ENCODE measurements at regions not wholly inside any gene's neighbourhood (a gene's known extent, or its start where the extent isn't known, plus 50 kb on each side); places are given as distances from the start of the nearest gene placed in this dataset.
"Not testable (repeated sequence)": the region's sequence is repeated elsewhere in the genome, so short reads cannot be mapped to it uniquely, and the experiment has no call there.

- H3K79me2 ChIP-seq (ENCODE audit: insufficient read depth, low read depth) = no peaks in the 10 kb centered on the region
- no peaks in the 10 kb centered on the region for H3K27me3 ChIP-seq (ENCODE audit: insufficient read depth, low read depth)
- no peaks in the 10 kb centered on the region for H4K20me1 ChIP-seq (ENCODE audit: insufficient read depth)
- no peak for TF ChIP-seq CTCF (conservative IDR thresholded peaks at IDR 0.05; ENCODE audit: low read depth, low read length)
- no peak overlapping the region for H3K4me2 ChIP-seq
- no peak overlapping the region for H3K27ac ChIP-seq
- H2AFZ ChIP-seq (ENCODE audit: low read depth) = no peak overlapping the region
- no peaks in the 10 kb centered on the region for H3K4me1 ChIP-seq (ENCODE audit: low read depth, poor library complexity, severe bottlenecking)
- H3K36me3 ChIP-seq (ENCODE audit: insufficient read depth) = no peaks in the 10 kb centered on the region
- H3K9ac ChIP-seq = no peak overlapping the region
- H3K4me3 ChIP-seq (IDR thresholded peaks at IDR 0.05; ENCODE audit: insufficient read depth, low read depth, low read length) = no peak overlapping the region
These were observed 152.0 kb upstream of the NRBF2 start for GRCh38 chr10:62981096-62981495.

- no peak overlapping the region for H3K27ac ChIP-seq
- H3K4me2 ChIP-seq = no peak overlapping the region
- H4K20me1 ChIP-seq (ENCODE audit: insufficient read depth) = no peaks in the 10 kb centered on the region
- H3K9ac ChIP-seq = no peak overlapping the region
- no peak for TF ChIP-seq CTCF (conservative IDR thresholded peaks at IDR 0.05; ENCODE audit: low read depth, low read length)
- H3K79me2 ChIP-seq (ENCODE audit: insufficient read depth, low read depth) = no peaks in the 10 kb centered on the region
- no peaks in the 10 kb centered on the region for H3K36me3 ChIP-seq (ENCODE audit: insufficient read depth)
- no peak overlapping the region for H2AFZ ChIP-seq (ENCODE audit: low read depth)
- H3K4me1 ChIP-seq (ENCODE audit: low read depth, poor library complexity, severe bottlenecking) = no peaks in the 10 kb centered on the region
- no peaks in the 10 kb centered on the region for H3K27me3 ChIP-seq (ENCODE audit: insufficient read depth, low read depth)
- H3K4me3 ChIP-seq (IDR thresholded peaks at IDR 0.05; ENCODE audit: insufficient read depth, low read depth, low read length) = no peak overlapping the region
These were observed 152.4 kb upstream of the NRBF2 start for GRCh38 chr10:62980687-62981086.

- Histone ChIP-seq H4K20me1 (ENCODE audit: insufficient read depth) (no peaks in the 10 kb centered on the region), H3K27ac (no peak overlapping the region), H3K4me1 (ENCODE audit: low read depth, poor library complexity, severe bottlenecking) (no peaks in the 10 kb centered on the region), H3K4me2 (no peak overlapping the region), H2AFZ (ENCODE audit: low read depth) (no peak overlapping the region), H3K36me3 (ENCODE audit: insufficient read depth) (no peaks in the 10 kb centered on the region), H3K27me3 (ENCODE audit: insufficient read depth, low read depth) (no peaks in the 10 kb centered on the region), H3K9ac (no peak overlapping the region), H3K4me3 (IDR thresholded peaks at IDR 0.05; ENCODE audit: insufficient read depth, low read depth, low read length) (no peak overlapping the region), H3K79me2 (ENCODE audit: insufficient read depth, low read depth) (no peaks in the 10 kb centered on the region)
- no peak for TF ChIP-seq CTCF (conservative IDR thresholded peaks at IDR 0.05; ENCODE audit: low read depth, low read length)
These were observed 153.2 kb upstream of the NRBF2 start for GRCh38 chr10:62979921-62980320.

- Histone ChIP-seq H3K9ac (no peak overlapping the region), H3K4me3 (IDR thresholded peaks at IDR 0.05; ENCODE audit: insufficient read depth, low read depth, low read length) (no peak overlapping the region), H3K79me2 (ENCODE audit: insufficient read depth, low read depth) (no peaks in the 10 kb centered on the region), H4K20me1 (ENCODE audit: insufficient read depth) (no peaks in the 10 kb centered on the region), H3K4me1 (ENCODE audit: low read depth, poor library complexity, severe bottlenecking) (no peaks in the 10 kb centered on the region), H3K36me3 (ENCODE audit: insufficient read depth) (no peaks in the 10 kb centered on the region), H3K27ac (no peak overlapping the region), H3K27me3 (ENCODE audit: insufficient read depth, low read depth) (no peaks in the 10 kb centered on the region), H2AFZ (ENCODE audit: low read depth) (no peak overlapping the region), H3K4me2 (no peak overlapping the region)
- TF ChIP-seq CTCF (conservative IDR thresholded peaks at IDR 0.05; ENCODE audit: low read depth, low read length) = no peak
These were observed 154.6 kb upstream of the NRBF2 start for GRCh38 chr10:62978482-62978881.

- not testable (repeated sequence) for H3K36me3 ChIP-seq (ENCODE audit: insufficient read depth); H3K27me3 ChIP-seq (ENCODE audit: insufficient read depth, low read depth)
These were observed 158.3 kb upstream of the NRBF2 start for GRCh38 chr10:62974795-62975194.

More at GRCh38 chr10:62974795-62975194, 158.3 kb upstream of the NRBF2 start:
- not testable (repeated sequence) for H3K27ac ChIP-seq; H3K4me1 ChIP-seq (ENCODE audit: low read depth, poor library complexity, severe bottlenecking); H2AFZ ChIP-seq (ENCODE audit: low read depth); H3K79me2 ChIP-seq (ENCODE audit: insufficient read depth, low read depth); H3K4me3 ChIP-seq (IDR thresholded peaks at IDR 0.05; ENCODE audit: insufficient read depth, low read depth, low read length); H3K4me2 ChIP-seq; H4K20me1 ChIP-seq (ENCODE audit: insufficient read depth); H3K9ac ChIP-seq
